B cell (primary cell): ENCODE measurements at regions not wholly inside any gene's neighbourhood (a gene's known extent, or its start where the extent isn't known, plus 50 kb on each side); places are given as distances from the start of the nearest gene placed in this dataset.

Experiments
- EZH2 ChIP-seq: IDR thresholded peaks from 2 replicates; pipeline ENCODE4 v1.6.1; 2012; ENCODE audit warnings: borderline replicate concordance, low read depth, mild to moderate bottlenecking, moderate library complexity, low read length; ENCODE audit not compliant: insufficient read depth, poor library complexity, severe bottlenecking
- TF ChIP-seq, protein P1 (sequence below): fragments of 200-600 bp; IDR thresholded peaks from one replicate; pipeline ENCODE4 v1.8.0; 2022; ENCODE audit warnings: antibody characterized with exemption, mild to moderate bottlenecking

GRCh38 chr1:59103457-59103856, 193.4 kb upstream of the FGGY start:
- TF ChIP-seq, protein P1, sequence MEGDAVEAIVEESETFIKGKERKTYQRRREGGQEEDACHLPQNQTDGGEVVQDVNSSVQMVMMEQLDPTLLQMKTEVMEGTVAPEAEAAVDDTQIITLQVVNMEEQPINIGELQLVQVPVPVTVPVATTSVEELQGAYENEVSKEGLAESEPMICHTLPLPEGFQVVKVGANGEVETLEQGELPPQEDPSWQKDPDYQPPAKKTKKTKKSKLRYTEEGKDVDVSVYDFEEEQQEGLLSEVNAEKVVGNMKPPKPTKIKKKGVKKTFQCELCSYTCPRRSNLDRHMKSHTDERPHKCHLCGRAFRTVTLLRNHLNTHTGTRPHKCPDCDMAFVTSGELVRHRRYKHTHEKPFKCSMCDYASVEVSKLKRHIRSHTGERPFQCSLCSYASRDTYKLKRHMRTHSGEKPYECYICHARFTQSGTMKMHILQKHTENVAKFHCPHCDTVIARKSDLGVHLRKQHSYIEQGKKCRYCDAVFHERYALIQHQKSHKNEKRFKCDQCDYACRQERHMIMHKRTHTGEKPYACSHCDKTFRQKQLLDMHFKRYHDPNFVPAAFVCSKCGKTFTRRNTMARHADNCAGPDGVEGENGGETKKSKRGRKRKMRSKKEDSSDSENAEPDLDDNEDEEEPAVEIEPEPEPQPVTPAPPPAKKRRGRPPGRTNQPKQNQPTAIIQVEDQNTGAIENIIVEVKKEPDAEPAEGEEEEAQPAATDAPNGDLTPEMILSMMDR: no peak
- TF ChIP-seq EZH2: no peak
